ENCODE measurements at regions not wholly inside any gene's neighbourhood (a gene's known extent, or its start where the extent isn't known, plus 50 kb on each side); places are given as distances from the start of the nearest gene placed in this dataset.

DNA sequence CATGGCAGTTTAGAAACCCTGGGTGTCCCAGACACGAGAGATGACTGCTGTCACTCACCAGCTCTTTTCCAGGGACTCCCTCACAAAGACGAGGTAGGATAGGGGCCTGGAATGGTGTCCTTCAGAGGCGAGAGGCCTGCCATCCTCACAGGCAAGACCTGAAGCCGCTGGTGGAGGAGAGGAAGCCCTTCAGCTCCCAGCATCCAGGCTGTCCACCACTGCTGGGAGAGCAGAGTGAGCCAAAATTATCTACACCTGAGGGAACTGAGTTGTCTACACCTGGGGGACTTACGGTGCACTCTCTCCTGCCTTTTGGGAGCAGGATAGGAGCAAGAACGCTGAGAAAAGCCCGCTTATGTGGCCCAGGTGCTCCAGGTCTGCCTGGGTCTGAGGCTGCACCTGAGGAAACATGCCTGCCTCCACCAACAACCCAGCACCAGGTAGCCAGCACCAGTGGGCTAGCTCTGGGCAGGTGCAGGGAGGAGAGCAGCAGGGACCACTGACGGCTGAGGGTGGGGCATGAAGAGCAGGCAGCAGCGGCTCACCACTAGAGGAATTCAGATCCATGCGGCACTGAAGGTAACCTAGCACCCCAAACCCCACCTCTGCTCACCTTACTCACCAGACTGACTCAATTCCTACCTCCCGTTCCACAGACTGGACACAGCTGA lies 357.2 kb downstream of the SH2D4B start:
- no peak for ATAC-seq

GRCh38 chr10:80896076-80896475 lies 358.4 kb downstream of the SH2D4B start:
- Histone ChIP-seq H3K4me3 (no peak overlapping the region), H3K27ac (no peak overlapping the region), H3K4me1 (no peaks in the 10 kb centered on the region), H3K36me3 (no peaks in the 10 kb centered on the region), H3K9me3 (no peaks in the 10 kb centered on the region), H3K27me3 (ENCODE audit: low read depth) (no peaks in the 10 kb centered on the region)
- ATAC-seq (no peak), DNase-seq (no peak)
- TF ChIP-seq, protein P1, sequence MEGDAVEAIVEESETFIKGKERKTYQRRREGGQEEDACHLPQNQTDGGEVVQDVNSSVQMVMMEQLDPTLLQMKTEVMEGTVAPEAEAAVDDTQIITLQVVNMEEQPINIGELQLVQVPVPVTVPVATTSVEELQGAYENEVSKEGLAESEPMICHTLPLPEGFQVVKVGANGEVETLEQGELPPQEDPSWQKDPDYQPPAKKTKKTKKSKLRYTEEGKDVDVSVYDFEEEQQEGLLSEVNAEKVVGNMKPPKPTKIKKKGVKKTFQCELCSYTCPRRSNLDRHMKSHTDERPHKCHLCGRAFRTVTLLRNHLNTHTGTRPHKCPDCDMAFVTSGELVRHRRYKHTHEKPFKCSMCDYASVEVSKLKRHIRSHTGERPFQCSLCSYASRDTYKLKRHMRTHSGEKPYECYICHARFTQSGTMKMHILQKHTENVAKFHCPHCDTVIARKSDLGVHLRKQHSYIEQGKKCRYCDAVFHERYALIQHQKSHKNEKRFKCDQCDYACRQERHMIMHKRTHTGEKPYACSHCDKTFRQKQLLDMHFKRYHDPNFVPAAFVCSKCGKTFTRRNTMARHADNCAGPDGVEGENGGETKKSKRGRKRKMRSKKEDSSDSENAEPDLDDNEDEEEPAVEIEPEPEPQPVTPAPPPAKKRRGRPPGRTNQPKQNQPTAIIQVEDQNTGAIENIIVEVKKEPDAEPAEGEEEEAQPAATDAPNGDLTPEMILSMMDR (IDR thresholded peaks at IDR 0.05), result no peak
- intact Hi-C loops (cut with DNase I), result no loop called here

More for the DNA sequence above, 357.2 kb downstream of the SH2D4B start:
- Histone ChIP-seq H3K36me3 (no peaks in the 10 kb centered on the region), H3K4me1 (no peaks in the 10 kb centered on the region), H3K27me3 (ENCODE audit: low read depth) (no peaks in the 10 kb centered on the region), H3K4me3 (no peak overlapping the region), H3K9me3 (no peaks in the 10 kb centered on the region), H3K27ac (no peak overlapping the region)
- DNase-seq, result no peak
- intact Hi-C loops (cut with DNase I), result no loop called here
- TF ChIP-seq, protein P1 (IDR thresholded peaks at IDR 0.05), result no peak

DNA sequence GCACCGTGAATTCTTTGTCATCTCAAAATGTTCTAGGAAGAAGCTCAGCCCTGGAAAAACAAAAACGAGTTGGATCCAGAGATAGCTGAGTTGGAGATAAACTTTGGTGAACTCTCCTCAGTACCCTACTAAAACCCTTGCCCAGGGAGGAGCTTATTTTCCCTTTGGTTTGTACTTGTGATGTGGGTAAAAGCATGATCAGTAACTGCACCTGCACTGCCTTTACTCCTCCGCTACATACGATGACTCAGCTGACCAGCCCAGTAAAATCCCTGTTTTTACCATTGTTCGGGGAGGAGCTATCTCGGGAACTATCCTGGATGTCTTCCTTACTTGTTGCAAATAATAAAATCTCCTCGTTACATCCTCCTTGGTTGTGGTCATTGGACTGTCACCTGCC lies 359.3 kb downstream of the SH2D4B start:
- no peak overlapping the region for H3K4me3 ChIP-seq
- ATAC-seq (no peak), DNase-seq (no peak)
- TF ChIP-seq, protein P1 (IDR thresholded peaks at IDR 0.05), result no peak
- no peaks in the 10 kb centered on the region for H3K9me3 ChIP-seq
- no peaks in the 10 kb centered on the region for H3K4me1 ChIP-seq
- H3K36me3 ChIP-seq, result no peaks in the 10 kb centered on the region
- intact Hi-C loops (cut with DNase I), result no loop called here
- H3K27me3 ChIP-seq (ENCODE audit: low read depth), result no peaks in the 10 kb centered on the region
- no peak overlapping the region for H3K27ac ChIP-seq

- TF ChIP-seq, protein P1 (IDR thresholded peaks at IDR 0.05), result no peak
- H3K27me3 ChIP-seq (ENCODE audit: low read depth), result no peaks in the 10 kb centered on the region
- no peak for DNase-seq
- H3K4me1 ChIP-seq, result no peaks in the 10 kb centered on the region
- H3K4me3 ChIP-seq, result no peak overlapping the region
- H3K27ac ChIP-seq, result no peak overlapping the region
- H3K9me3 ChIP-seq, result no peaks in the 10 kb centered on the region
- H3K36me3 ChIP-seq, result no peaks in the 10 kb centered on the region
- ATAC-seq, result no peak
- intact Hi-C loops (cut with DNase I), result no loop called here
These were observed 363.0 kb downstream of the SH2D4B start for GRCh38 chr10:80900661-80901060.

DNA sequence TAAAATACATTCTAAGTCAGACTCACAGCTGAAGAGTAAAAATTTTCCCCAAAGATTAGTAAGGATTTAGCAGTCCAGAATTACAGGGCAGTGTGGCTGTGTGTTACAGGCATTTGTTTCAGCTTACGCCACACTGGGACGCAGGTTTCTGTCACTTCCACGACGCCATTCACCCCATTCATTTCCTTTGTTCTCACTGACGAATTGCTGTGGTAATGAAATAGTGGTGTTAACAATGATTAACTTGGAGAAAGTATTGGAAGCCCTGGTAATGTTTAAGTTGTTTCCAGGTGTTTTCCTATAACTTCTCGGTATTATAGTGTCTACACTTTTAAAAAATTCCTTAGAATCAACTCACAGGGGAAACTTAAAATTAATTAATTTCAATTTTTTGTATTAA lies 370.9 kb downstream of the SH2D4B start:
- no peaks in the 10 kb centered on the region for H3K27me3 ChIP-seq (ENCODE audit: low read depth)
- no peaks in the 10 kb centered on the region for H3K4me1 ChIP-seq
- ATAC-seq (no peak), DNase-seq (no peak)
- no peaks in the 10 kb centered on the region for H3K36me3 ChIP-seq
- no peak overlapping the region for H3K4me3 ChIP-seq
- H3K27ac ChIP-seq, result no peak overlapping the region
- TF ChIP-seq, protein P1 (IDR thresholded peaks at IDR 0.05), result no peak
- intact Hi-C loops (cut with DNase I), result no loop called here
- no peaks in the 10 kb centered on the region for H3K9me3 ChIP-seq

Measured in lower lobe of right lung (tissue), 2 donors.